ENCODE measurements at regions not wholly inside any gene's neighbourhood (a gene's known extent, or its start where the extent isn't known, plus 50 kb on each side); places are given as distances from the start of the nearest gene placed in this dataset.
"Not testable (repeated sequence)": the region's sequence is repeated elsewhere in the genome, so short reads cannot be mapped to it uniquely, and the experiment has no call there.

GRCh38 chr13:103510007-103510535 is 443.9 kb upstream of the SLC10A2 start:
- Histone ChIP-seq H4K20me1 (no peaks in the 10 kb centered on the region), H3K36me3 (no peaks in the 10 kb centered on the region), H3K27ac (no peak overlapping the region), H3K9me3 (0 out of 2 replicates have a peak, but pooled peaks cover 9% of the 10 kb centered on the region), H3K4me3 (no peak overlapping the region), H3K4me1 (no peaks in the 10 kb centered on the region), H3K4me2 (no peak overlapping the region), H3K9ac (no peak overlapping the region), H3K27me3 (no peaks in the 10 kb centered on the region)
- TF ChIP-seq Cebpa-rat (IDR thresholded peaks at IDR 0.05), result no peak

GRCh38 chr13:103497404-103497803 is 431.2 kb upstream of the SLC10A2 start:
- Histone ChIP-seq H3K9me3 (no peaks in the 10 kb centered on the region), H3K4me1 (no peaks in the 10 kb centered on the region)
- no peak for TF ChIP-seq Cebpa-rat (IDR thresholded peaks at IDR 0.05)

GRCh38 chr13:103487841-103488240 is 421.6 kb upstream of the SLC10A2 start:
- no peak overlapping the region for H3K9ac ChIP-seq
- H3K36me3 ChIP-seq, result no peaks in the 10 kb centered on the region
- H3K4me1 ChIP-seq, result no peaks in the 10 kb centered on the region
- no peaks in the 10 kb centered on the region for H4K20me1 ChIP-seq
- no peak overlapping the region for H3K4me2 ChIP-seq
- H3K9me3 ChIP-seq, result no peaks in the 10 kb centered on the region
- H3K27ac ChIP-seq, result no peak overlapping the region
- no peak overlapping the region for H3K4me3 ChIP-seq
- TF ChIP-seq Cebpa-rat (IDR thresholded peaks at IDR 0.05), result no peak
- no peaks in the 10 kb centered on the region for H3K27me3 ChIP-seq

More at GRCh38 chr13:103497404-103497803, 431.2 kb upstream of the SLC10A2 start:
- Histone ChIP-seq H3K4me3 (no peak overlapping the region), H3K36me3 (no peaks in the 10 kb centered on the region), H3K4me2 (no peak overlapping the region), H3K27me3 (no peaks in the 10 kb centered on the region), H4K20me1 (no peaks in the 10 kb centered on the region), H3K9ac (no peak overlapping the region), H3K27ac (no peak overlapping the region)

DNA sequence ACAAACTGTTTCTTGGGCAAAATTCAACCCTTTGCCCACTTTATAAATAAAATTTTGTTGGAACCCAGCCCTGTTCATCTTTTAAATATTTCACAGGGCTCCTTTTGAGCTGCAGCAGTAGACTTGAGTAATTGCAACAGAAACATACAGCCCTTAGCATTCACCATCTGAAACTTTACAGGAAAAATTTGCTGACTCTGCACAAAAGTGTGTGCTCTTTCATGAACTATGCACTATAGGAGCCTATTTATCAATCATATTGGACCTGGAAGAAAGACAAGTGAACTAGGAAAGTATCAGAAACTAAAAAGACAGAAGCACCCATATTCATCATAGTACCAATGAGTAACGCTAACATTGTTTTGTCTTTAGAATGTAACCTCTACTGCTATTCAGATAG is 406.9 kb upstream of the SLC10A2 start:
- H3K36me3 ChIP-seq, result no peaks in the 10 kb centered on the region
- no peak for TF ChIP-seq Cebpa-rat (IDR thresholded peaks at IDR 0.05)
- H3K4me3 ChIP-seq, result no peak overlapping the region
- H3K27me3 ChIP-seq, result no peaks in the 10 kb centered on the region
- H3K9ac ChIP-seq, result no peak overlapping the region
- H3K27ac ChIP-seq, result no peak overlapping the region
- H3K4me2 ChIP-seq, result no peak overlapping the region
- H3K4me1 ChIP-seq, result no peaks in the 10 kb centered on the region
- H4K20me1 ChIP-seq, result no peaks in the 10 kb centered on the region
- H3K9me3 ChIP-seq, result no peaks in the 10 kb centered on the region

DNA sequence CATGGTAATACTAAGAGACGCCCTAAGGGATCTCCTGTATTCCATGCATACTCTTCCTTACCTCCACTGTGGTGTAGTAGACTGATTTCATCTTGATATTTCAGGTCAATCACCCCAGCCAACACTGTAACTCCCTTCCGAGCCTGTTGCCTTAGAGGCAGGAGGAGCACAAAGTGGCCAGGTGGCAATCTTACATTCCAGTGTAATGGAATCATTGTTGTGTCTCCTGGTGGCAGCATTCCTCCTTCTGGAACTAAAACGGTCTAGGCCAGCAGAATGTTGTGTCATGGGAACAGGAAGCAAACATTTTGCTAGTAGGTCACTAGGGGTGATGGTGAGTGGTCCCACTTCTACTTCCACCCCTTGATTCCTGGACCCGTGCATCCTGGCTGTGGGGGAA is 405.7 kb upstream of the SLC10A2 start:
- no peaks in the 10 kb centered on the region for H3K36me3 ChIP-seq
- H3K9ac ChIP-seq, result no peak overlapping the region
- no peaks in the 10 kb centered on the region for H4K20me1 ChIP-seq
- TF ChIP-seq Cebpa-rat (IDR thresholded peaks at IDR 0.05), result no peak
- no peak overlapping the region for H3K4me2 ChIP-seq
- no peaks in the 10 kb centered on the region for H3K4me1 ChIP-seq
- no peaks in the 10 kb centered on the region for H3K27me3 ChIP-seq
- H3K4me3 ChIP-seq, result no peak overlapping the region
- H3K9me3 ChIP-seq, result no peaks in the 10 kb centered on the region
- no peak overlapping the region for H3K27ac ChIP-seq

GRCh38 chr13:103469771-103470170 is 403.6 kb upstream of the SLC10A2 start:
- Histone ChIP-seq H3K27ac (no peak overlapping the region), H3K27me3 (no peaks in the 10 kb centered on the region)
- TF ChIP-seq Cebpa-rat (IDR thresholded peaks at IDR 0.05), result no peak

GRCh38 chr13:103466761-103467160 is 400.5 kb upstream of the SLC10A2 start:
- Histone ChIP-seq H3K27me3 (no peaks in the 10 kb centered on the region), H3K4me1 (no peaks in the 10 kb centered on the region), H3K4me2 (no peak overlapping the region), H3K27ac (no peak overlapping the region), H3K4me3 (no peak overlapping the region), H3K9me3 (no peaks in the 10 kb centered on the region), H3K9ac (no peak overlapping the region), H3K36me3 (no peaks in the 10 kb centered on the region), H4K20me1 (no peaks in the 10 kb centered on the region)
- TF ChIP-seq Cebpa-rat (IDR thresholded peaks at IDR 0.05), result no peak

More at GRCh38 chr13:103469771-103470170, 403.6 kb upstream of the SLC10A2 start:
- Histone ChIP-seq H3K4me1 (no peaks in the 10 kb centered on the region), H3K9ac (no peak overlapping the region), H3K4me3 (no peak overlapping the region), H3K4me2 (no peak overlapping the region), H3K9me3 (no peaks in the 10 kb centered on the region), H3K36me3 (no peaks in the 10 kb centered on the region), H4K20me1 (no peaks in the 10 kb centered on the region)

DNA sequence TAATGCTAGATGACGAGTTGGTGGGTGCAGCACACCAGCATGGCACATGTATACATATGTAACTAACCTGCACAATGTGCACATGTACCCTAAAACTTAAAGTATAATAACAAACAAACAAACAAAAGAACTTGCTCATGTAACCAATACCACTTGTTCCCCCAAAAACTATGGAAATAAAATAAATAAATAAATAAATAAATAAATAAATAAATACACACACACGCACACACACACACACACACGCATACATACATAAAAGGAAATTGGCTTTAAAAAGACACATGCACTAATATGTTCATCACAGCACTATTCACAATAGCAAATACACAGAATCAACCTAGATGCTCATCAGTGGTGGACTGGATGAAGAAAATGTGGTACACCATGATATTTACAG is 394.0 kb upstream of the SLC10A2 start:
- H3K4me1 ChIP-seq, H3K9ac ChIP-seq, H3K4me3 ChIP-seq, H3K27ac ChIP-seq, H3K9me3 ChIP-seq, H3K4me2 ChIP-seq, H3K27me3 ChIP-seq, H3K36me3 ChIP-seq, H4K20me1 ChIP-seq: not testable (repeated sequence)

DNA sequence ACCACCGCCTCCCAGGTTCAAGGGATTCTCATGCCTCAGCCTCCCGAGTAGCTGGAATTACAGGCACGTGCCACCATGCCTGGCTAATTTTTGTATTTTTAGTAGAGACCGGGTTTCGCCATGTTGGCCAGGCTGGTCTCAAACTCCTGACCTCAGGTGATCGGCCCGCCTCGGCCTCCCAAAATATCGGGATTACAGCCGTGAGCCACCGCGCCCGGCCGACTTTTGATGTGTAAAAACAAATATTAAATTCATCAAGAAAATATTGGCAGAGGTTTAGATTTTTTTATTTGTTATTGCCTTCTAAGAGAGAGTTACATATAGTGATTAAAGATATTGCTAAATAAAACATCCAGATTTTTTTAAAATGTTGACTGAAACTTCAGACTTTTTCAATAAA is 390.8 kb upstream of the SLC10A2 start:
- not testable (repeated sequence) for H4K20me1 ChIP-seq, H3K9ac ChIP-seq, H3K36me3 ChIP-seq, H3K4me3 ChIP-seq, H3K4me2 ChIP-seq, H3K4me1 ChIP-seq, H3K27me3 ChIP-seq, H3K9me3 ChIP-seq, H3K27ac ChIP-seq

DNA sequence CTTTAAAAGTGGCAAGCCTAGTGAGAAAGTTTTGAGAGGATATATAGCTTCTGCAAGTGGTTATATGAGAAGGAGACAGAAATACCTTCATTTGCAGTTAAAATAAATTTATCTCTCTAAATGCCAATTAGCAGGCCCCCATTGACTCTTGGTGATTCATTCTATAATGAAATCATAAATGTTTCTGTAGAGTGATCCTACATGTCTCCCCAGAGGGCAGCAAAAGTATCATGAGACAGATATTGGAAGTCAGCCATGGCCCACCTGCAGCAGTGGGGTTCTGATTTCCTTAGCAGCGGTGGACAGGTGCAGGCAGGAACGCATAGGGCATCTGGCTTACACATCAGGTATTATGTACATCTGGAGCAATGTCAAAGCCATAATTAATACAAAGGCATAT is 385.4 kb upstream of the SLC10A2 start:
- Histone ChIP-seq H3K4me1 (no peaks in the 10 kb centered on the region), H4K20me1 (no peaks in the 10 kb centered on the region), H3K36me3 (no peaks in the 10 kb centered on the region), H3K9ac (no peak overlapping the region), H3K27ac (no peak overlapping the region), H3K4me3 (no peak overlapping the region), H3K9me3 (no peaks in the 10 kb centered on the region), H3K4me2 (no peak overlapping the region), H3K27me3 (no peaks in the 10 kb centered on the region)
- TF ChIP-seq Cebpa-rat (IDR thresholded peaks at IDR 0.05), result no peak

GRCh38 chr13:103443604-103444003 is 377.4 kb upstream of the SLC10A2 start:
- Histone ChIP-seq H3K4me1 (no peaks in the 10 kb centered on the region), H3K27ac (no peak overlapping the region), H3K9ac (no peak overlapping the region), H3K36me3 (no peaks in the 10 kb centered on the region), H3K4me2 (no peak overlapping the region), H3K4me3 (no peak overlapping the region), H3K9me3 (no peaks in the 10 kb centered on the region), H3K27me3 (no peaks in the 10 kb centered on the region), H4K20me1 (no peaks in the 10 kb centered on the region)
- TF ChIP-seq Cebpa-rat (IDR thresholded peaks at IDR 0.05), result no peak
